ENCODE measurements at regions not wholly inside any gene's neighbourhood (a gene's known extent, or its start where the extent isn't known, plus 50 kb on each side); places are given as distances from the start of the nearest gene placed in this dataset.

DNA sequence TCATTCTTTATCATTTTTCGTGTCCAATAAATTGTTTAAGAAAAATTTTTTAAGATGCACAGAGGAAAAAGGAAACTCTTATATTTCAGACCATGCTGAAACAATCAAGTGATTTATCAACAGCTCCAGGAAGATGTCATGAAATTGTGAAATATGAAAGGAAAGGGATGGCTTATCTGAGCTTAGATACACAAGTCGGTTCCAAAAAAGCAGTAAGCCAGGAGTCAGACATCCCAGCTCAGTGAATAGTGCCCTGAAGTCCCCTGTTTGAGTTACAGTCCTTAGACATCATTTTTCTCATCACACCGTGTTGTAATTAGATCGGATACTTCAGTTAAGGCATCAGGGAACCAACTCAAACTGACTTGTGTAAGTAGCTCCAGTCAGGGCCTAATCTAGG lies 91.0 kb upstream of the SSTR4 start:
- TF ChIP-seq, protein P1, sequence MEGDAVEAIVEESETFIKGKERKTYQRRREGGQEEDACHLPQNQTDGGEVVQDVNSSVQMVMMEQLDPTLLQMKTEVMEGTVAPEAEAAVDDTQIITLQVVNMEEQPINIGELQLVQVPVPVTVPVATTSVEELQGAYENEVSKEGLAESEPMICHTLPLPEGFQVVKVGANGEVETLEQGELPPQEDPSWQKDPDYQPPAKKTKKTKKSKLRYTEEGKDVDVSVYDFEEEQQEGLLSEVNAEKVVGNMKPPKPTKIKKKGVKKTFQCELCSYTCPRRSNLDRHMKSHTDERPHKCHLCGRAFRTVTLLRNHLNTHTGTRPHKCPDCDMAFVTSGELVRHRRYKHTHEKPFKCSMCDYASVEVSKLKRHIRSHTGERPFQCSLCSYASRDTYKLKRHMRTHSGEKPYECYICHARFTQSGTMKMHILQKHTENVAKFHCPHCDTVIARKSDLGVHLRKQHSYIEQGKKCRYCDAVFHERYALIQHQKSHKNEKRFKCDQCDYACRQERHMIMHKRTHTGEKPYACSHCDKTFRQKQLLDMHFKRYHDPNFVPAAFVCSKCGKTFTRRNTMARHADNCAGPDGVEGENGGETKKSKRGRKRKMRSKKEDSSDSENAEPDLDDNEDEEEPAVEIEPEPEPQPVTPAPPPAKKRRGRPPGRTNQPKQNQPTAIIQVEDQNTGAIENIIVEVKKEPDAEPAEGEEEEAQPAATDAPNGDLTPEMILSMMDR (IDR thresholded peaks at IDR 0.05), result no peak
- no peak for TF ChIP-seq ZFX (IDR thresholded peaks at IDR 0.05; ENCODE audit: borderline replicate concordance)
